Caco-2 (cell line): ENCODE measurements at regions not wholly inside any gene's neighbourhood (a gene's known extent, or its start where the extent isn't known, plus 50 kb on each side); places are given as distances from the start of the nearest gene placed in this dataset.

Experiments
- BruUV-seq: library from RNA; stranded (reverse); fragments of 400-500 nt; replicated peaks from 2 replicates; lab custom pipeline; 2021; lab: Mats Ljungman, UMichigan
- CTCF ChIA-PET: fragments of 300-600 bp; sonication (Branson Sonifier 250); formaldehyde crosslinking; loops from one replicate; lab custom pipeline; 2022; ENCODE audit warnings: antibody characterized with exemption; lab: Charles Lee
- POLR2A ChIA-PET: fragments of 300-600 bp; sonication (Branson Sonifier 250); formaldehyde crosslinking; loops from one replicate; lab custom pipeline; 2022; ENCODE audit warnings: antibody characterized with exemption; lab: Charles Lee
- DNase-seq, 2 experiments: peaks; one replicate each; pipeline versions ENCODE4 v3.0.0 to v3.0.0-alpha.2; 2020 to 2022
- H3K27me3 ChIP-seq: replicated peaks from 2 replicates; pipeline ENCODE4 v1.6.0; 2011; ENCODE audit warnings: low read length; ENCODE audit not compliant: control insufficient read depth, insufficient read depth
- H3K36me3 ChIP-seq: 2 replicates; pipeline ENCODE4 v1.5.1; 2011; ENCODE audit warnings: low read length; ENCODE audit not compliant: control insufficient read depth, insufficient read depth
- H3K4me1 ChIP-seq: fragments of 250-450 bp; sonication (Bioruptor Pico); 2 replicates; pipeline ENCODE4 v1.5.1; 2020; ENCODE audit warnings: mild to moderate bottlenecking
- H3K4me3 ChIP-seq: 2 replicates; pipeline ENCODE4 v1.5.1; 2011; ENCODE audit warnings: low read depth, mild to moderate bottlenecking, control low read depth, low read length
- H3K9me3 ChIP-seq: fragments of 250-450 bp; sonication (Bioruptor Pico); 2 replicates; pipeline ENCODE4 v1.5.1; 2020; ENCODE audit warnings: mild to moderate bottlenecking, moderate library complexity
- H3K27ac Mint-ChIP-seq: one replicate; pipeline ENCODE4 v1.8.0; 2022; ENCODE audit warnings: mixed read lengths; ENCODE audit not compliant: unreplicated experiment
- H3K27me3 Mint-ChIP-seq: one replicate; pipeline ENCODE4 v1.8.0; 2022; ENCODE audit warnings: mixed read lengths; ENCODE audit not compliant: insufficient read depth, unreplicated experiment
- H3K36me3 Mint-ChIP-seq: one replicate; pipeline ENCODE4 v1.8.0; 2022; ENCODE audit warnings: mild to moderate bottlenecking, mixed read lengths; ENCODE audit not compliant: insufficient read depth, unreplicated experiment
- H3K4me1 Mint-ChIP-seq: one replicate; pipeline ENCODE4 v1.8.0; 2022; ENCODE audit warnings: low read depth, mixed read lengths; ENCODE audit not compliant: unreplicated experiment
- H3K4me3 Mint-ChIP-seq: one replicate; pipeline ENCODE4 v1.8.0; 2022; ENCODE audit warnings: mild to moderate bottlenecking, moderate library complexity, mixed read lengths; ENCODE audit not compliant: unreplicated experiment
- H3K9me3 Mint-ChIP-seq: one replicate; pipeline ENCODE4 v1.8.0; 2022; ENCODE audit warnings: mixed read lengths; ENCODE audit not compliant: unreplicated experiment
- intact Hi-C: fragments of 100-400 bp; cut with micrococcal nuclease; formaldehyde crosslinking; loops from one replicate; pipeline ENCODE4 v1.10.0; 2022; ENCODE audit not compliant: unreplicated experiment
- TF ChIP-seq, protein P1 (sequence below), 2 experiments: fragments of 200-600 bp in 1 of 2; IDR thresholded peaks; 1 replicate in 1 of 2; 2 replicates in 1 of 2; pipeline versions ENCODE4 v1.5.1 to v1.8.0; 2011 to 2022; ENCODE audit warnings: antibody characterized with exemption in 1 of 2, control low read depth in 1 of 2, inconsistent platforms in 1 of 2, low read depth in 1 of 2, low read length in 1 of 2, mild to moderate bottlenecking in 1 of 2, moderate library complexity in 1 of 2; ENCODE audit not compliant: insufficient read depth in 1 of 2, severe bottlenecking in 1 of 2, unreplicated experiment in 1 of 2

DNA sequence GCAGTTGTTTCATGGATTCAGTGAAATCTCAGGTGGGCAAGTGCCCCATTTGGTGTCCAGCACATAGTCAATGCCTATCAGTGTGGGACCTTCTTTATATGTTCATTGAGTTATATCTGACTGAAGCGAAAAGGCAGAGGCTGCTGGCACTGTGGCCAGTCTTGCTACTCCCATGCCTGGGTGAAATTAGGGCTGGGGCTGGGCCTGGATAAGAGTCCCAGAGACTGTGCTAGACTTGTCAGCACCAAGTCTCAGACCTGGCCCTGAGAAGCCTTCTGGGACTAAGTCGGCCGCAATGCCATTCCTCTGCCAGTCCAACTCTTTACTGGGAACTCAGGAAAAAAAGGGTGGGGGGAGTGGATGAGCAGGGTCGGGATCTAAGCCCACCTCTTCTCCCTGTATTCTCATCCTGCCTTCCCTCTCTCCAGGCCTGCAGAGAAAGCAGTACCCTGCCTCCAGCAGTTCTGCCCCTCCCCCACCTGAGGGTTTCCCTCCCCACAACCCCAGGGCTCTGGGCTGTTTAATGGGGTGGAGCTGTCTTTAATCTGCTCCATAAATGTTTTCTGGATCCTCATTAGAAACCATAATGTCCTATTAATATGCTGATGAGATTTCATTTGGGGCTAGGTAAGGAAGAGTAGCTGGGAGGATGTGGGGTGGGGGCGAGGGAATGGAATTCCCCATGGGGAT, 153.5 kb upstream of the PJA1 start:
- Mint-ChIP-seq H3K9me3 (no peaks in the 10 kb centered on the region), H3K4me1 (no peaks in the 10 kb centered on the region), H3K27me3 (no peaks in the 10 kb centered on the region), H3K27ac (no peak overlapping the region), H3K36me3 (no peaks in the 10 kb centered on the region), H3K4me3 (no peak overlapping the region)
- no TSS peak for BruUV-seq
- TF ChIP-seq, protein P1, sequence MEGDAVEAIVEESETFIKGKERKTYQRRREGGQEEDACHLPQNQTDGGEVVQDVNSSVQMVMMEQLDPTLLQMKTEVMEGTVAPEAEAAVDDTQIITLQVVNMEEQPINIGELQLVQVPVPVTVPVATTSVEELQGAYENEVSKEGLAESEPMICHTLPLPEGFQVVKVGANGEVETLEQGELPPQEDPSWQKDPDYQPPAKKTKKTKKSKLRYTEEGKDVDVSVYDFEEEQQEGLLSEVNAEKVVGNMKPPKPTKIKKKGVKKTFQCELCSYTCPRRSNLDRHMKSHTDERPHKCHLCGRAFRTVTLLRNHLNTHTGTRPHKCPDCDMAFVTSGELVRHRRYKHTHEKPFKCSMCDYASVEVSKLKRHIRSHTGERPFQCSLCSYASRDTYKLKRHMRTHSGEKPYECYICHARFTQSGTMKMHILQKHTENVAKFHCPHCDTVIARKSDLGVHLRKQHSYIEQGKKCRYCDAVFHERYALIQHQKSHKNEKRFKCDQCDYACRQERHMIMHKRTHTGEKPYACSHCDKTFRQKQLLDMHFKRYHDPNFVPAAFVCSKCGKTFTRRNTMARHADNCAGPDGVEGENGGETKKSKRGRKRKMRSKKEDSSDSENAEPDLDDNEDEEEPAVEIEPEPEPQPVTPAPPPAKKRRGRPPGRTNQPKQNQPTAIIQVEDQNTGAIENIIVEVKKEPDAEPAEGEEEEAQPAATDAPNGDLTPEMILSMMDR (IDR thresholded peaks at IDR 0.05; ENCODE audit: insufficient read depth in 1 of 2, low read depth in 1 of 2, low read length in 1 of 2, severe bottlenecking in 1 of 2, unreplicated experiment in 1 of 2) = no peak
- POLR2A ChIA-PET = no interaction called here
- H3K36me3 ChIP-seq = no peaks in the 10 kb centered on the region
- no peak for DNase-seq
- H3K4me3 ChIP-seq = no peak overlapping the region
- H3K4me1 ChIP-seq = no peaks in the 10 kb centered on the region
- CTCF ChIA-PET = no interaction called here
- H3K9me3 ChIP-seq = no peaks in the 10 kb centered on the region
- intact Hi-C loops = no loop called here
- H3K27me3 ChIP-seq = no peaks in the 10 kb centered on the region

DNA sequence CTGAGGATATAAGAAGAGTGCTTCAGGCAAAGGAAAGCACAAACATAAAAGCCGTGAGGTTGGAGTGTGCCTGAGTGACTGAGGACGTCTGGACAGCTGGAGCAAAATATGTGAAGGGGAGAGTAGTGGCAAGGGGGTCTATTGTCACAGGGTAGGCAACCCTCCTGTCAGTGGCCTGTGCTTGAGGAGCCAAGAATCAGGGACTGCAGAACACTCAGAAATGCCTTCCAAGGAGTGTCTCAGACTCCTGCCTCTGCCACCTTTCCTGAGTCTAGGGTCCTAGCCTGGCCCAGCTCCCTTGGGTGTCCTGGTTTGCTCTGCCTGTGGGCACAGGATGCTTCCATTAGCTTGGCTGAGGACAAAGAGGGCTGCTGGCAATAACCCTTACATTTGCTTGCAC, 152.5 kb upstream of the PJA1 start:
- no peak for DNase-seq
- intact Hi-C loops = no loop called here
- no peaks in the 10 kb centered on the region for H3K36me3 Mint-ChIP-seq
- no peaks in the 10 kb centered on the region for H3K9me3 ChIP-seq
- POLR2A ChIA-PET = no interaction called here
- no peaks in the 10 kb centered on the region for H3K36me3 ChIP-seq
- no peak overlapping the region for H3K27ac Mint-ChIP-seq
- no peak overlapping the region for H3K4me3 Mint-ChIP-seq
- no peaks in the 10 kb centered on the region for H3K9me3 Mint-ChIP-seq
- H3K4me1 Mint-ChIP-seq = no peaks in the 10 kb centered on the region
- no TSS peak for BruUV-seq
- CTCF ChIA-PET = no interaction called here
- no peaks in the 10 kb centered on the region for H3K4me1 ChIP-seq
- no peak overlapping the region for H3K4me3 ChIP-seq
- H3K27me3 ChIP-seq = no peaks in the 10 kb centered on the region
- TF ChIP-seq, protein P1 (IDR thresholded peaks at IDR 0.05; ENCODE audit: insufficient read depth in 1 of 2, low read depth in 1 of 2, low read length in 1 of 2, severe bottlenecking in 1 of 2, unreplicated experiment in 1 of 2) = no peak
- no peaks in the 10 kb centered on the region for H3K27me3 Mint-ChIP-seq

DNA sequence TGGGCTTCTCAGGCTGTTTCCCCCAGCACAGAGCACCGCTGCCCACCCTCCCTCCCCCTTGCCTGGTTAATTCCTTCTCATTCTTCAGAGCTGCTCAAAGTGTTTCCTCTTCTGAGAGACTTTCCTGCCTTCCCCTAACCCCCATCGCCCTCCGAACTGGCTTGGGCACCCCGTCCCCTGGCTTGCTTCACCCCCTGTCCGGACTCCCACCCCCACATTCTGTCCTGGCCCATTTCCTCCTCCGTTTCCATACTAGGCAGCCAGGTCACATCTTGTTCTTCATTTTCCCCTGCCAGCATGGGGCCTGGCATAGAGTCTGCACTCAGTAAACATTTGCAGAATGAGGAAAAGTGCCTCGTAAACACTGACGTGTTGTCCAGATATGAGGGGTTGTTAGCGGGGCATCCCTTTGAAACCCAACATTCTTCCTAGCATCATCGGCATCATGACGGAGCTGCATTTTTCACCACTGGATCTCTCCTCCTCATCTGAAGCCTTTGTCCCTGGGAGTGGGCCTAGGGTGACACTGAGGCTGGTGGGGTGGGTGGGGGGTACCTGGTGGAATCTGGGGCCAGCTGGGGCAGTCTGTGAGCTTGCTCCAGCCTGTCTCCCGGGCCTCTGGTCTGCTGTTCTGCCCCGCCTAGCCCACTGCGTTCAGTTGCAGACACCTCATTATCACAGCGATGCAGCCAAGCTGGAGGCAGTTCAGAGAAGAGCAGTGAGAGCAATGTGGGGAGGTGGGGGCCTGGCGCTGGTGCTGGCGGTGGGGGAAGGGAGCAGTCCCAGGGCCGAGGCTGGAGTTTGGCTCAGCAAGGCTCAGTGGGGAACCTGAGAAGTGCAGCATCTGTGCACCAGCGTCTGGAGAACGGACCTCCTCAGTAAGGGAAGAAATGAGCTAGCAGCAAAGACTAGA, 149.4 kb upstream of the PJA1 start:
- H3K27ac Mint-ChIP-seq = no peak overlapping the region
- Histone ChIP-seq H3K4me3 (no peak overlapping the region), H3K27me3 (no peaks in the 10 kb centered on the region), H3K4me1 (no peaks in the 10 kb centered on the region), H3K36me3 (no peaks in the 10 kb centered on the region), H3K9me3 (no peaks in the 10 kb centered on the region)
- H3K36me3 Mint-ChIP-seq = no peaks in the 10 kb centered on the region
- CTCF ChIA-PET = interaction anchor here (0.6 kb wide), 1 partner anchor 604 kb away, joined by 3 read pairs; no protein-coding TSS in a partner anchor
- TF ChIP-seq, protein P1 (IDR thresholded peaks at IDR 0.05; ENCODE audit: insufficient read depth in 1 of 2, low read depth in 1 of 2, low read length in 1 of 2, severe bottlenecking in 1 of 2, unreplicated experiment in 1 of 2) = no peak
- intact Hi-C loops = no loop called here
- POLR2A ChIA-PET = no interaction called here
- no TSS peak for BruUV-seq
- no peak overlapping the region for H3K4me3 Mint-ChIP-seq
- no peaks in the 10 kb centered on the region for H3K27me3 Mint-ChIP-seq
- H3K4me1 Mint-ChIP-seq = no peaks in the 10 kb centered on the region
- H3K9me3 Mint-ChIP-seq = no peaks in the 10 kb centered on the region
- DNase-seq = no peak
